ENCODE measurements at regions not wholly inside any gene's neighbourhood (a gene's known extent, or its start where the extent isn't known, plus 50 kb on each side); places are given as distances from the start of the nearest gene placed in this dataset.

DNA sequence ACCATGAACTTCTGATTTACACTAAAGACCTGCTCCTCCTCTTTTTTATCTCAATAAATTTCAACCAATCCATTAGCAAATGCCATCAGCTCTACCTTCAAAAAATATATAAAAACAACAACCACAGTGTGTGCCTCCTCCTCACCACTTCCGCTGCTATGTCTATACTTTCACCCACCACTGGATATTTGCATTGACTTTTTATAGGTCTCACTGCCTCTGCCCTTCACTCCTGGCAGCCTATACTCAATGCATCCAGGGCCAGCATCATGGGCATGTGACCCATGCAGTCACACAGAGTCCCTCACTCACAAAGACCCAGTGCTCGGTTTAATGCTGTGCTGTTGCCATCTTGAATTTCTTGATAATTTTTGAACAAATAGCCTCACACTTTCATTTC, 53.5 kb upstream of the CCDC54 start:
- no peak for DNase-seq

- DNase-seq, result no peak
Measured at GRCh38 chr3:107325446-107325845, 51.8 kb upstream of the CCDC54 start.

All from NCI-H1694 (cell line).